GM21526 (cell line): ENCODE measurements at regions not wholly inside any gene's neighbourhood (a gene's known extent, or its start where the extent isn't known, plus 50 kb on each side); places are given as distances from the start of the nearest gene placed in this dataset.

ENCODE experiments used
- ATAC-seq: cut with Tn5 transposase; IDR thresholded peaks from one replicate; pipeline ENCODE4 v1.9.1; 2021; ENCODE audit warnings: moderate library complexity; ENCODE audit not compliant: unreplicated experiment, low FRiP score

DNA sequence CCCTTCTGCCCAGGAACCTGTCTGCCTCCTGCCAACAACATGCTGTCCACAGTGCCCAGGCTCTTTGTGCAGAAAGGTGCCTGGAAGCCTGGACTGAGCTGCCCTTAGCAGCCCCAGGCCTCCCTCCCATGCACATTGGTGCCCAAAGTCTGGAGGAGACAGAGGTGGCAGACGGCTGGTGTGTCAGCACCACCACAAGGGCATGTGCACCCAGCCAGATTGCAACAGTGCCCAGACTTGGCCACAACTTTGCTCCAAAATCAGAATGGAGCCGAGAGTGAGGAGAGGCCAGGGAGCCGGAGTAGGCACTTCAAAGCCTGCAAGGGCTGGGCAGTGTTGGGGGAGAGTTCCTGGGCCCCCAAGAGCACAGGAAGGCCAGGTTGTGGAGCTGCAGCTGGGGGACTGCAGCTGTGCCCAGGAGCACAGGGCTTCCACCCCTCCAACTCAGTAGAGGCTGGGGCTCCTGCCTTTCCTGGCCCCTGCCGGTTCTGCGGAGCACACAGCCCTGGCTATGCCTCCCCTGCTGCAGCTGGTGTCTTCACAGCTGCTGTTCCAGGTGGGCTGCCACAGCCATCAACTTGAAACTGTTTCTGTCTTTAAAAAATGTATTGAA is 1255.8 kb downstream of the SLITRK5 start:
- no peak for ATAC-seq

DNA sequence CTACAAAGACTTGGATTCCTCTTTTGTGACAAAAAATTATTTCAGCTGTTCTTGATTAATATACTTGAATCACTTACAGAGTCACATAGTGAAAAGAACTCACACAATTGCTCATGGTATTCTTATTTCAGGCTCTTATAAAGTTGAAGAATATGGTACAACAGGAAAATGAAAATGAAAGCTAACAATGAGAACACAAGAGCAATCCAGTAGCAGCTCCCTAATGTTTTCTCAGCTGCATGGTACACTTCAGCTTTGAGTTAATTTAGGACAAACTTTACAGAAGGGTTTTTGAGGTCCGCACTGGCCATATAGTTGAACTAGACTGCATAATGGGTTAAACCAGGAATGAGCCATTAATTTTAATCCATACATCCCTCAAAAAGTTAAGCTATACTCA is 1261.8 kb downstream of the SLITRK5 start:
- no peak for ATAC-seq

- no peak for ATAC-seq
Measured at GRCh38 chr13:88937384-88937783, 1266.2 kb downstream of the SLITRK5 start.

GRCh38 chr13:88945793-88946192 is 1274.6 kb downstream of the SLITRK5 start:
- ATAC-seq, result no peak

GRCh38 chr13:88948501-88948900 is 1277.3 kb downstream of the SLITRK5 start:
- no peak for ATAC-seq

DNA sequence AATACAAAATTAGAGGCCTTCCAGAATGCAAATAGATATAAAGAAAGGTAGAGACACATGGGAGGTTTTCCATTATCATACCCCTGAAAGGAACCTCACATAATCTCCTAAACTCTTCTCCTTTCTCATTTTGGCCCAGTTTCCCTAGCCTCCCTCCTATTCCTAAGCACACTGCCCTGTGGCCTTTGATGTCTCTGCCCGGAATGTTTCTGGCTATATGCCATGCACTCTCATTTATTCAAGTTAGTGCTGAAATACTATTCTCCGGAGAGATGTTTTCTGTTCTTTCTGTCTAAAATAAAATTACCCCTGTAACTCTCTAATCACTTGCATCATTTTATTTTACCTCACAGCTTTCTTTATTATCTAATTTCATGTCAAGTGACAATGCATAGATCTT is 1287.7 kb downstream of the SLITRK5 start:
- ATAC-seq, result no peak

- no peak for ATAC-seq
Measured at GRCh38 chr13:88976466-88976865, 1305.3 kb downstream of the SLITRK5 start.

GRCh38 chr13:88978607-88979006 is 1307.4 kb downstream of the SLITRK5 start:
- ATAC-seq, result no peak

- no peak for ATAC-seq
Measured at GRCh38 chr13:88979465-88980175, 1308.4 kb downstream of the SLITRK5 start.

GRCh38 chr13:89003656-89004055 is 1332.5 kb downstream of the SLITRK5 start:
- ATAC-seq, result no peak

DNA sequence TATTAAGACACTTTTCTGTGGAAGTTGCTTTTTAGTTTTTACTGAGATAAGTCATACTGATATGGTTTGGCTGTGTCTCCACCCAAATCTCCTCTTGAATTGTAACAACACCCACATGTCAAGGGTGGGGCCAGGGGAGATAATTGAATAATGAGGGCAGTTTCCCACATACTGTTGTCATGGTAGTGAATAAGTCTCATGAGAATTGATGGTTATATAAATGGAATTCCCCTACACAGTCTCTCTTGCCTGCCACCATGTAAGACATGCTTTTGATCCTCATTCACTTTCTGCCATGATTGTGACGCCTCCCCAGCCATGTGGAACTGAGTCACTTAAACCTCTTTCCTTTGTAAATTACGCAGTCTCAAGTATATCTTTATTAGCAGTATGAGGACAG is 1340.4 kb downstream of the SLITRK5 start:
- ATAC-seq, result no peak

DNA sequence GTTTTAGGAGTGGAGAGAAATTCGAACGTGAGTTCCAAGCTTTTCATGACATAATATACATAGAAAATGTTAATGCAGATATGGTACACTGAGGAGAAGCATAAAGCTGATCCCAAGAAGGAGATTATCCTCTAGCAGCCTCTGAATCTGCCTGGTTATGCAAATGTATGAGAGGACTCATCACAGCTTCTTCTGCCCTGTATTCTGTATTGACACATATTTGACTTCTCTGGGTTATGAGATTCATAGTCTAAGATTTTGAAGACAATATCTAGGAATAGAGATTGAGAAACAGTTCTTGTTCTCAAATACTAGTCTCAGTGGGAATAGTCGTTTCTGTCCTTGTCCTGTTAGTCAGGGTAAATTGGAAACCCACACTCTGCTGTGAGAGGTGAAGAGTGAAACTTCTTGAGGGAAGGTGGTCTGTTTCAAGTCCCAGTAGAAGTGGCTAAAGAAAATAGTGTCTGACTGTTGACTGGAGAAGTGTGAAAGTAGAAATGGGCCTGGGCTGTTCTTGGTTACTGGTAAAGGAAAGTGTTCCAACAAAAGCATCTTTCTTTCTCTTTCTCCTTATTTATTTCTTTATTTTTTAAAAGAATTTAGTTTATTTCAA is 1356.6 kb downstream of the SLITRK5 start:
- no peak for ATAC-seq

- no peak for ATAC-seq
Measured at GRCh38 chr13:89029062-89029461, 1357.9 kb downstream of the SLITRK5 start.

- ATAC-seq, result no peak
Measured at GRCh38 chr13:89034015-89034414, 1362.8 kb downstream of the SLITRK5 start.

- no peak for ATAC-seq
Measured at GRCh38 chr13:89052699-89053098, 1381.5 kb downstream of the SLITRK5 start.

GRCh38 chr13:89053418-89053817 is 1382.2 kb downstream of the SLITRK5 start:
- ATAC-seq, result no peak

DNA sequence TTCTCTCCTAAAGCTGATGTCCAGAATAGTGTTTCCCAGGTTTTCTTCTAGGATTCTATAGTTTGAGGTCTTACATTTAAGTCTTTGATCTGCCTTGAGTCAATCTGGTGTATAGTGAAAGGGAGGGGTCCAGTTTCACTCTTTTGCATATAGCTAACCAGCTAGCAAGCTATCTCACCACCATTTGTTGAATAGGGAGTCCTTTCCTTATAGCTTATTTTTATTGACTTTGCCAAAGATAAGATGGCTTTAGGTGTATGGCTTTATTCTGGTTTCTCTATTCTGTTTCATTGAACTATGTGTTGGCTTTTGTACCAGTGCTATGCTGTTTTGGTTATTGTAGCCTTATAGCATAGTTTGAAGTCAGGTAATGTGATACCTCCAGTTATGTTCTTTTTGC is 1386.1 kb downstream of the SLITRK5 start:
- ATAC-seq, result no peak

- no peak for ATAC-seq
Measured at GRCh38 chr13:89057862-89058261, 1386.7 kb downstream of the SLITRK5 start.

- ATAC-seq, result no peak
Measured at GRCh38 chr13:89061821-89062220, 1390.7 kb downstream of the SLITRK5 start.

- ATAC-seq, result no peak
Measured at GRCh38 chr13:89066868-89067466, 1395.8 kb downstream of the SLITRK5 start.

GRCh38 chr13:89072979-89073378 is 1401.8 kb downstream of the SLITRK5 start:
- ATAC-seq, result no peak

DNA sequence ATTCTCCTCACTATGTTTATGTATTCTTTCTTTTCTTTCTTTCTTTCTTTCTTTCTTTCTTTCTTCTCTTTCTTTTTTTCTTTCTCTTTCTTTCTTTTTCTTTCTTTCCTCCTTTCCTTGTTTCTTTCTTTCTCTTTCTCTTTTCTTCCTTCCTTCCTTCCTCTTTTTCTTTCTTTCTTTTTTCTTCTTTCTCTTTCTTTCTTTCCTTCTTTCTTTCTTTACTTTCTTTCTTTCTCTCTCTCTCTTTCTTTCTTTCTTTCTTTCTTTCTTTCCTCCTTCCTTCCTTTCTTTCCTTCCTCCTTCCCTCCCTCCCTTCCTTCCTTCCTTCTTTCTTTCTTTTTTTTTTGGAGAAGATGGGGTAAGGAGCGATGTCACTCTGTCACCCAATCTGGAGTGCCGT is 1405.5 kb downstream of the SLITRK5 start:
- no peak for ATAC-seq
